Coronary artery (tissue), 2 donors: ENCODE measurements at regions not wholly inside any gene's neighbourhood (a gene's known extent, or its start where the extent isn't known, plus 50 kb on each side); places are given as distances from the start of the nearest gene placed in this dataset.
"Not testable (repeated sequence)": the region's sequence is repeated elsewhere in the genome, so short reads cannot be mapped to it uniquely, and the experiment has no call there.

Source experiments
- DNase-seq: peaks from one replicate; pipeline ENCODE4 v3.0.0-alpha.2; 2017; ENCODE audit warnings: low spot score
- H3K27ac ChIP-seq, 2 donors: fragments of 200-600 bp; sonication (generic); one replicate each; pipeline ENCODE4 v1.5.1; 2016 to 2019
- H3K4me3 ChIP-seq: fragments of 200-600 bp; sonication (generic); 2 replicates; pipeline ENCODE4 v1.5.1; 2016; ENCODE audit warnings: mild to moderate bottlenecking, moderate library complexity
- TF ChIP-seq, protein P1 (sequence below): fragments of 200-600 bp; sonication (generic); IDR thresholded peaks from one replicate; pipeline ENCODE4 v1.5.1; 2019; ENCODE audit warnings: antibody characterized with exemption

DNA sequence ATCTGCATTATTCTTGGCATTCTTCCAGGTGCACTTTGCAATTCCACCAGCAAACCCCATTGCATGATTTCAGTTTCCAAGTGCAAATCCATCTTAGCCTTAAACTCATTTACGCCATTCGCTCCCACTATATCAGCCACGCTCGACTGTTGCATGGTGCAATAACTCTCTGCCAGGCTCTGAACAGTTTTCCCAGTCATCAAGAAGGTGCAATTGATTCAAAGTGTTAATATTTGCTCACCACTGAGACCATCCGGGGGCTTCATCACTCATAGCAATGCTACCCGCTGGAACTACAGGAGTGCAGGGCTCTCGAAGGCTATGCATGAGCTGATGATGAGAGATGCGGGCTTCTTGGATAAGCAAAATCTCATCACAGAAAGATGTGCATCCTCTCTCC lies 488.2 kb downstream of the OMA1 start:
- Histone ChIP-seq H3K4me3 (no peak overlapping the region), H3K27ac (no peak overlapping the region)
- no peak for DNase-seq
- TF ChIP-seq, protein P1, sequence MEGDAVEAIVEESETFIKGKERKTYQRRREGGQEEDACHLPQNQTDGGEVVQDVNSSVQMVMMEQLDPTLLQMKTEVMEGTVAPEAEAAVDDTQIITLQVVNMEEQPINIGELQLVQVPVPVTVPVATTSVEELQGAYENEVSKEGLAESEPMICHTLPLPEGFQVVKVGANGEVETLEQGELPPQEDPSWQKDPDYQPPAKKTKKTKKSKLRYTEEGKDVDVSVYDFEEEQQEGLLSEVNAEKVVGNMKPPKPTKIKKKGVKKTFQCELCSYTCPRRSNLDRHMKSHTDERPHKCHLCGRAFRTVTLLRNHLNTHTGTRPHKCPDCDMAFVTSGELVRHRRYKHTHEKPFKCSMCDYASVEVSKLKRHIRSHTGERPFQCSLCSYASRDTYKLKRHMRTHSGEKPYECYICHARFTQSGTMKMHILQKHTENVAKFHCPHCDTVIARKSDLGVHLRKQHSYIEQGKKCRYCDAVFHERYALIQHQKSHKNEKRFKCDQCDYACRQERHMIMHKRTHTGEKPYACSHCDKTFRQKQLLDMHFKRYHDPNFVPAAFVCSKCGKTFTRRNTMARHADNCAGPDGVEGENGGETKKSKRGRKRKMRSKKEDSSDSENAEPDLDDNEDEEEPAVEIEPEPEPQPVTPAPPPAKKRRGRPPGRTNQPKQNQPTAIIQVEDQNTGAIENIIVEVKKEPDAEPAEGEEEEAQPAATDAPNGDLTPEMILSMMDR: no peak

DNA sequence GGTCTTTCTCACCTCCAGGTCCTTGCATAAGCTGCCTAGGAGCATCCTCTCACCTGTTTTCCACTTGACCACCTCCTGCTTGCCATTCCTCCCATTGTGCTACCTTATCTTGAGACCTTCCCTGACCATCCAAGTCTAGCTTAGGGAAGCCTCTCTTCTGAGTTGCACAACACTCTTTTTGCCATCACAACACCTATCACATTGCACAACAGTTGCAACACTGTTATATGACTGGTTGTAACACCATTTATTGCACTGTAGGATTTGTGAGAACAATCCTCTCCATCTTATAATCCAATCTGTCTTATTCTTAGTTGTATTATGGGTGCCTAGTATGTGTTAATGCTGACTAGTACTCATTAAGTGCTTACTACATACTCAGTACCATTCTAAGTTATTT lies 488.7 kb downstream of the OMA1 start:
- DNase-seq: no peak
- TF ChIP-seq, protein P1: no peak
- no peak overlapping the region for H3K27ac ChIP-seq
- H3K4me3 ChIP-seq: no peak overlapping the region

DNA sequence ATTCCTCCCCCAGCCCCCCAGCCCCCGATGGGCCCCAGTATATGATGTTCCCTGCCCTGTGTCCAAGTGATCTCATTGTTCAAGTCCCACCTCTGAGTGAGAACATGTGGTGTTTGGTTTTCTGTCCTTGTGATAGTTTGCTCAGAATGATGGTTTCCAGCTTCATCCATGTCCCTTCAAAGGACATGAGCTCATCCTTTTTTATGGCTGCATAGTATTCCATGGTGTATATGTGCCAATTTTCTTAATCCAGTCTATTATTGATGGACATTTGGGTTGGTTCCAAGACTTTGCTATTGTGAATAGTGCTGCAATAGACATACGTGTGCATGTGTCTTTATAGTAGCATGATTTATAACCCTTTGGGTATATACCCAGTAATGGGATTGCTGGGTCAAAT lies 495.3 kb downstream of the OMA1 start:
- not testable (repeated sequence) for H3K4me3 ChIP-seq, DNase-seq, H3K27ac ChIP-seq

DNA sequence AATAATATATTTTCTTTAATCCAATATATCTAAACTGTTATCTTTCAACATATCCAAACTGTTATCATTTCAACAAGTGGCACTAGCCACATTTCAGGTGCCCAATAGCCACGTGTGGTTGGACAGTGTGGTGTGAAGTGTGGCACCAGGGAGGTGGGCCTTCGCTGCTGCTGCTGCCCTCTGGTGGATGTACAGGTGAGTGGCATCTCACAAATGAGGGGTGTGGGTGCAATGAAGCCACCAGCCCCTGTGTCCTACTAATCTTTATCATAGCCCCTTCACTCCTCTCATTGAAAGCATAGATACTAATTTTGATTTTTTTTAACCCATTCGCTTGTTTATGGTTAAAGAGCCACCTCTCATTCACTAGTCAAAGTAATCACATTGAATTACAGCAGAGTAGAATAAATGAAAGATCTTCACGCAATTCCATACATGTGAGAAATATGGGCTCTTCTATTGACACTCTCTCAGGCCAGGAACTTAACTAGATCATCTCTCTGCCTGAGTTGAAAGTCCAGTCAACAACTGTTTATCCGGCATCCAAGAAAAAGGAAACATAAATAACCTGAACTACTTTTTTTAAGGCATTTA lies 499.2 kb downstream of the OMA1 start:
- Histone ChIP-seq H3K27ac (no peak overlapping the region), H3K4me3 (no peak overlapping the region)
- DNase-seq: no peak
- TF ChIP-seq, protein P1: no peak

DNA sequence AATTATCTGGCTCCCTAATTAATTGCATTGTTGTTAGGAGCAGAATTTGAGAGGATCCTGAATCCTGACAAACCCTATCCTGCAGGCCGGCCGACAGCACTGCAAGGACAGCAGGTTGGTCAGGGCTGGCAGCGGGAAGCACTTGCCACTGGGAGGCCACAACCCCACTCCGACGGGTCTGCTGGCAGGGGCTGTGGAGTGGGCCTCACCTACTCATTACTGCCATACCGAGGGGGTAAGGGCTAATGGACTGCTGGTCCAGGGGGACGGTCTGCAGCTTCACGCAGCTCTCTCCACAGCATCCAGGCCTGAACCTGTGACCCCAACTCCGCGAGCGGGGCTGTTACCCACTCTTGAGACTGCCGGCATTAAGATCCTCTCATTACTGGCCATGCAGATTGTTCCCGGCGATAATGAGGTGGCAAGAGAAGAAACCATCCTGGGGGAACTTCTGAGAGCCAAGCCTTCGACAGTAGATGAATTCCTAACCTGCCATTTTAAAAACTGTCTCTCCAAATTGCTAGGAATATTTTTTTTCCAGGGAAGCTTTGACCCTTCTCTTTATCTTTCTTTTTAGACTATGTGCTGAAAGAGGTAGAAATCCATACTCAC lies 501.3 kb downstream of the OMA1 start:
- Histone ChIP-seq H3K4me3 (no peak overlapping the region), H3K27ac (no peak overlapping the region)
- no peak for DNase-seq
- TF ChIP-seq, protein P1: no peak

DNA sequence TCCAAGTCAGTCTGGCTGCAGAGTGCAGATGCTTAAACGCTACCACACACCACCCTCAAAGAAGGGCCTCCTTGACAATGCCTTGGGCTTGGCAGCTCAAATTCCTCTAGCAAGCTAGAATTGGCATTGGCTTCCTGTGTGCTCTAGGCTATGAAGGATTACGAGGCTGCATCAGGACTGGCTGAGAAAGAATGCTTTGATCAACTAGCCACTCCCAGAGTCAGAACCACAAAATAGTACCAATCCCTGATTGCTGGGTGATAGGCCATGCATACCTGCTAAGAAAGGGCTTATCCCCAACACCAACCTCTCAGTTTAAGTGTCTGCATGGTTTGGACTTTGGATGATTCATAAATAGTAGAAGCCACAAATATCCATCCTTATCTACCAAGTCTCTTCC lies 504.9 kb downstream of the OMA1 start:
- DNase-seq: no peak
- TF ChIP-seq, protein P1: no peak
- Histone ChIP-seq H3K4me3 (no peak overlapping the region), H3K27ac (no peak overlapping the region)

DNA sequence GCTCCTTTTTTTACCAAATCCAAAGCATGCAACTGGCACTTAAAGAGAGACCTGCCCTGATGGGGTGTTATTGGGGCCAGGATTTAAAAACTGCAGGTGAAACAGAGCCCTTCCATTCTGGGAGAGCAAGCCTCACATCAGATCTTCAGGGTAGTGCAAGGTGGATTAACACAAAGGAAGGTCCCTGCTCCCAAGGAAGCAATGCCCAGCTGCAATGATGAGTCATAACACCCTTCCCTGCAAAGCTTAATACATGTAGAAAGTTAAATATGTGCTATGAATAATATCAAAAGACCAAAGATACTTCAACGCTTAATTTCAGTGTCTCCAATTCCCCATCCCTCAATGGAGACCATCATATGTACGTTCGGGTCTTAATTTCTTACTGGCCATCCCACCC lies 508.0 kb downstream of the OMA1 start:
- DNase-seq: no peak
- Histone ChIP-seq H3K27ac (no peak overlapping the region), H3K4me3 (no peak overlapping the region)
- TF ChIP-seq, protein P1: no peak
